H9 (cell line): ENCODE measurements at regions not wholly inside any gene's neighbourhood (a gene's known extent, or its start where the extent isn't known, plus 50 kb on each side); places are given as distances from the start of the nearest gene placed in this dataset.

Experiments used
- DNase-seq: peaks from one replicate; pipeline ENCODE4 v3.0.0-alpha.2; 2017
- H2AFZ ChIP-seq: one replicate; pipeline ENCODE4 v1.6.1; 2013; ENCODE audit warnings: mild to moderate bottlenecking, low read length, control low read depth, moderate library complexity
- H2AK5ac ChIP-seq: 2 replicates; pipeline ENCODE4 v1.6.1; 2013; ENCODE audit warnings: low read length, control low read depth, mixed read lengths; ENCODE audit not compliant: insufficient read length
- H2BK120ac ChIP-seq: one replicate; pipeline ENCODE4 v1.6.1; 2013; ENCODE audit warnings: low read depth, mild to moderate bottlenecking, low read length, control low read depth, inconsistent platforms; ENCODE audit not compliant: poor library complexity, severe bottlenecking
- H2BK12ac ChIP-seq: 2 replicates; pipeline ENCODE4 v1.6.1; 2013; ENCODE audit warnings: low read length, control low read depth, mixed read lengths, low read depth; ENCODE audit not compliant: insufficient read length
- H2BK15ac ChIP-seq: 2 replicates; pipeline ENCODE4 v1.6.1; 2013; ENCODE audit warnings: low read depth, low read length, control low read depth
- H2BK20ac ChIP-seq: one replicate; pipeline ENCODE4 v1.6.1; 2013; ENCODE audit warnings: low read depth, mild to moderate bottlenecking, low read length, control low read depth, inconsistent platforms; ENCODE audit not compliant: poor library complexity, severe bottlenecking
- H2BK5ac ChIP-seq: 2 replicates; pipeline ENCODE4 v1.6.1; 2013; ENCODE audit warnings: low read length, control low read depth, mixed read lengths; ENCODE audit not compliant: insufficient read length
- H3K14ac ChIP-seq: 2 replicates; pipeline ENCODE4 v1.6.1; 2013; ENCODE audit warnings: low read length, control low read depth; ENCODE audit not compliant: insufficient read depth
- H3K18ac ChIP-seq: 2 replicates; pipeline ENCODE4 v1.6.1; 2013; ENCODE audit warnings: low read depth, mild to moderate bottlenecking, mixed read lengths, low read length, control low read depth; ENCODE audit not compliant: insufficient read length
- H3K23ac ChIP-seq: 2 replicates; pipeline ENCODE4 v1.6.1; 2013; ENCODE audit warnings: low read length, control low read depth, mixed read lengths, low read depth; ENCODE audit not compliant: insufficient read length
- H3K23me2 ChIP-seq: 2 replicates; pipeline ENCODE4 v1.6.1; 2013; ENCODE audit warnings: low read depth, mild to moderate bottlenecking, mixed read lengths, low read length, control low read depth; ENCODE audit not compliant: insufficient read length, poor library complexity, severe bottlenecking
- H3K27ac ChIP-seq: 2 replicates; pipeline ENCODE4 v1.5.1; 2013; ENCODE audit warnings: low read length, control low read depth, mixed read lengths, low read depth; ENCODE audit not compliant: insufficient read length
- H3K27me3 ChIP-seq: 2 replicates; pipeline ENCODE4 v1.6.1; 2013; ENCODE audit warnings: low read length, control low read depth, inconsistent platforms; ENCODE audit not compliant: insufficient read depth
- H3K4ac ChIP-seq: 2 replicates; pipeline ENCODE4 v1.6.1; 2013; ENCODE audit warnings: low read depth, mild to moderate bottlenecking, control low read depth, inconsistent platforms, low read length, moderate library complexity
- H3K4me1 ChIP-seq: 2 replicates; pipeline ENCODE4 v1.6.1; 2013; ENCODE audit warnings: low read length, control low read depth, inconsistent platforms; ENCODE audit not compliant: insufficient read depth
- H3K4me2 ChIP-seq: 2 replicates; pipeline ENCODE4 v1.6.1; 2013; ENCODE audit warnings: low read length, control low read depth, mixed read lengths; ENCODE audit not compliant: insufficient read length, insufficient read depth
- H3K56ac ChIP-seq: 2 replicates; pipeline ENCODE4 v1.6.1; 2013; ENCODE audit warnings: low read depth, mild to moderate bottlenecking, mixed read lengths, low read length, control low read depth; ENCODE audit not compliant: insufficient read length
- H3K79me1 ChIP-seq: 2 replicates; pipeline ENCODE4 v1.6.1; 2013; ENCODE audit warnings: low read depth, mild to moderate bottlenecking, moderate library complexity, low read length, control low read depth, inconsistent platforms; ENCODE audit not compliant: insufficient read depth, poor library complexity, severe bottlenecking
- H3K79me2 ChIP-seq: 2 replicates; pipeline ENCODE4 v1.6.1; 2013; ENCODE audit warnings: low read length, control low read depth, inconsistent platforms; ENCODE audit not compliant: insufficient read depth
- H3K9ac ChIP-seq: 2 replicates; pipeline ENCODE4 v1.6.1; 2013; ENCODE audit warnings: low read length, control low read depth, mixed read lengths; ENCODE audit not compliant: insufficient read length; ENCODE audit errors: extremely low read depth
- H3K9me3 ChIP-seq: one replicate; pipeline ENCODE4 v1.6.1; 2013; ENCODE audit warnings: low read depth, low read length, inconsistent platforms; ENCODE audit not compliant: control insufficient read depth
- H3T11ph ChIP-seq: one replicate; pipeline ENCODE4 v1.6.1; 2013; ENCODE audit warnings: mild to moderate bottlenecking, low read length, control low read depth, inconsistent platforms
- H4K20me1 ChIP-seq: one replicate; pipeline ENCODE4 v1.6.1; 2013; ENCODE audit not compliant: control insufficient read depth, insufficient read length, insufficient read depth
- H4K5ac ChIP-seq: 2 replicates; pipeline ENCODE4 v1.6.1; 2013; ENCODE audit warnings: low read depth, mild to moderate bottlenecking, mixed read lengths, low read length, control low read depth; ENCODE audit not compliant: insufficient read length
- H4K8ac ChIP-seq: replicated peaks from 2 replicates; pipeline ENCODE4 v1.6.1; 2013; ENCODE audit warnings: low read length, control low read depth, mixed read lengths, low read depth; ENCODE audit not compliant: insufficient read length
- H4K91ac ChIP-seq: 2 replicates; pipeline ENCODE4 v1.6.1; 2013; ENCODE audit warnings: low read depth, mild to moderate bottlenecking, moderate library complexity, mixed read lengths, low read length, control low read depth; ENCODE audit not compliant: insufficient read length
- H3K27ac Mint-ChIP-seq, 3 experiments: 2 replicates in 2 of 3; 3 replicates in 1 of 3; pipeline ENCODE4 v1.8.0; 2020 to 2021; ENCODE audit warnings: mixed read lengths in 3 of 3, mild to moderate bottlenecking in 1 of 3, moderate library complexity in 1 of 3
- H3K27me3 Mint-ChIP-seq: 2 replicates; pipeline ENCODE4 v1.8.0; 2021; ENCODE audit warnings: low read depth, mild to moderate bottlenecking, moderate library complexity, mixed read lengths
- H3K36me3 Mint-ChIP-seq, 3 experiments: 2 replicates in 2 of 3; 3 replicates in 1 of 3; pipeline ENCODE4 v1.8.0; 2020 to 2021; ENCODE audit warnings: low read depth in 3 of 3, mixed read lengths in 3 of 3; ENCODE audit not compliant: insufficient read depth in 1 of 3
- H3K4me1 Mint-ChIP-seq, 2 experiments: 2 replicates each; pipeline ENCODE4 v1.8.0; 2020; ENCODE audit warnings: mixed read lengths in 2 of 2
- H3K4me3 Mint-ChIP-seq, 2 experiments: 2 replicates in 1 of 2; 3 replicates in 1 of 2; pipeline ENCODE4 v1.8.0; 2020 to 2021; ENCODE audit warnings: mild to moderate bottlenecking in 2 of 2, mixed read lengths in 2 of 2, moderate library complexity in 1 of 2
- H3K9me3 Mint-ChIP-seq, 2 experiments: 2 replicates in 1 of 2; 3 replicates in 1 of 2; pipeline ENCODE4 v1.8.0; 2020; ENCODE audit warnings: mild to moderate bottlenecking in 2 of 2, mixed read lengths in 2 of 2, moderate library complexity in 1 of 2
- CTCF ChIP-seq: fragments of 200-600 bp; sonication (generic); conservative IDR thresholded peaks from 3 replicates; pipeline ENCODE4 v1.8.0; 2021; ENCODE audit warnings: antibody characterized with exemption, mild to moderate bottlenecking
- WGBS: extraction: QIAGEN DNeasy Blood & Tissue Kit; methylation state at CpG from one replicate; pipeline ENCODE4 v1.1.7; 2013; ENCODE audit warnings: missing lambda C conversion rate, low lambda C conversion rate, mixed read lengths; ENCODE audit not compliant: insufficient read length; ENCODE audit errors: extremely low coverage; 5-methylcytosine and 5-hydroxymethylcytosine counted together

DNA sequence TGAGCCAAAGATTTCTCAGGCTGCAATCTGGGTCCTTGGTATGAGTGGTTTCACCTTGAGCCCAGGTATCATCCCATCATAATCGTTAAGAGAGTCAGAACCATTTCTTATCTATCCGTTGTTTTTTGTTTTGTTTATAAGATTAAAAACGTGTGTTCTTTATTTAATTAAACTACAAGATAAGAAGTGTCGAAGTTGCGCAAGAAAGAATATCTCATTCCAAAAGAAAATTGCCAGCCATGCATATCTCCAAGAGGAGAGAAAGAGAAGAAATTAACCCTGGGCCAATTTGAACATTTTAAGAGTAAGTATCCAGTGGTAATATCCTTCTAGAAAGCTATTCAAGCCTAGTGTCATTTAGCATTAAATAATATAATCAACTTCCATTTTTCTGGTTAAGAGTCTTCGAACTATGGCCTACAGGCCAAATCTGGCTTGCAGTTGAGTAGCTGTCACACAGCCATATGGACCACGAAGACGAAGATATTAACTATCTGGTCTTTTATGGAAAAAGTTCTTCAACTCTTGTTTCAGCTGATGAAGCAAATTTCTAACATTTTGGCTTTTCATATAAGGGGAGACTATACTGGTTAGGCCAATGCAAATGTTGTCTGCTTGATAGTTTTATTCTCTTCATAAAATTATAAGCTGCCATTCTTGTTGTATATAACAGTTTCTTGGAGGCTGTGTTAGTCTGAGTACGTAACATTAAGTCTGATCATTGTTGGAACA is 576.4 kb downstream of the REEP3 start:
- Mint-ChIP-seq H3K4me3 (no peak overlapping the region), H3K36me3 (no peaks in the 10 kb centered on the region), H3K9me3 (no peaks in the 10 kb centered on the region; a peak in 1 of 5 replicates), H3K27ac (no peak overlapping the region), H3K27me3 (peaks cover 2% of the 10 kb centered on the region; the same call in 1 of the 2 replicates), H3K4me1 (peaks cover 2 to 3% of the 10 kb centered on the region in 2 experiments; a peak in 1 of 4 replicates)
- H4K20me1 ChIP-seq, result no peaks in the 10 kb centered on the region
- no peaks in the 10 kb centered on the region for H3K4me1 ChIP-seq
- H2BK12ac ChIP-seq, result no peak overlapping the region
- H3K18ac ChIP-seq, result no peak overlapping the region
- no peak for TF ChIP-seq CTCF
- H2BK20ac ChIP-seq, result no peak overlapping the region
- H4K5ac ChIP-seq, result no peak overlapping the region
- no peak overlapping the region for H2BK120ac ChIP-seq
- no peak overlapping the region for H2AK5ac ChIP-seq
- no peak overlapping the region for H3K9ac ChIP-seq
- no peaks in the 10 kb centered on the region for H3K79me1 ChIP-seq
- no peak overlapping the region for H3K27ac ChIP-seq
- H2BK15ac ChIP-seq, result no peak overlapping the region
- no peaks in the 10 kb centered on the region for H3K79me2 ChIP-seq
- H3K4ac ChIP-seq, result no peak overlapping the region
- no peak overlapping the region for H3K14ac ChIP-seq
- no peaks in the 10 kb centered on the region for H3K9me3 ChIP-seq
- no peak overlapping the region for H4K8ac ChIP-seq
- H4K91ac ChIP-seq, result no peak overlapping the region
- no peak overlapping the region for H3K23ac ChIP-seq
- no CpG with 5 or more reads among the region's 9 CpGs for WGBS
- H2AFZ ChIP-seq, result no peak overlapping the region
- H3T11ph ChIP-seq, result no peak overlapping the region
- no peaks in the 10 kb centered on the region for H3K27me3 ChIP-seq
- DNase-seq, result no peak
- no peaks in the 10 kb centered on the region for H3K23me2 ChIP-seq
- no peak overlapping the region for H3K56ac ChIP-seq
- H2BK5ac ChIP-seq, result no peak overlapping the region
- no peak overlapping the region for H3K4me2 ChIP-seq
